ENCODE measurements at regions not wholly inside any gene's neighbourhood (a gene's known extent, or its start where the extent isn't known, plus 50 kb on each side); places are given as distances from the start of the nearest gene placed in this dataset.

- Histone ChIP-seq H3K4me3 (ENCODE audit: low read length) (no peak overlapping the region), H3K9me3 (ENCODE audit: control insufficient read depth, insufficient read depth, low read length) (no peaks in the 10 kb centered on the region), H4K20me1 (ENCODE audit: control insufficient read depth, insufficient read depth, low read depth, low read length) (no peaks in the 10 kb centered on the region), H3K27me3 (ENCODE audit: control insufficient read depth, low read length) (peaks cover 6% of the 10 kb centered on the region), H3K4me1 (ENCODE audit: control insufficient read depth, low read length) (no peaks in the 10 kb centered on the region), H3K27ac (ENCODE audit: low read depth, low read length) (no peak overlapping the region), H3K9me2 (replicated peaks; ENCODE audit: control insufficient read depth, low read length) (no peaks in the 10 kb centered on the region), H3K4me2 (ENCODE audit: low read length) (no peak overlapping the region), H3K79me2 (ENCODE audit: control insufficient read depth, low read length) (no peaks in the 10 kb centered on the region), H3K36me3 (ENCODE audit: control insufficient read depth, low read length) (no peaks in the 10 kb centered on the region), H3F3A (ENCODE audit: control insufficient read depth, insufficient read depth) (no peaks in the 10 kb centered on the region)
- TF ChIP-seq CTCF (IDR thresholded peaks at IDR 0.05; ENCODE audit: low read depth, low read length, poor library complexity, severe bottlenecking) (no peak), EZH2phosphoT487 (IDR thresholded peaks at IDR 0.05; ENCODE audit: borderline replicate concordance, low read length) (no peak)
These were observed 68.7 kb upstream of the ACP3 start for GRCh38 chr3:132248490-132248889.

GRCh38 chr3:132253262-132253878 is 63.8 kb upstream of the ACP3 start:
- TF ChIP-seq CTCF (IDR thresholded peaks at IDR 0.05; ENCODE audit: low read depth, low read length, poor library complexity, severe bottlenecking) (peak; percentile 65), EZH2phosphoT487 (IDR thresholded peaks at IDR 0.05; ENCODE audit: borderline replicate concordance, low read length) (no peak)
- H3K9me3 ChIP-seq (ENCODE audit: control insufficient read depth, insufficient read depth, low read length): no peaks in the 10 kb centered on the region

GRCh38 chr3:132254076-132254755 is 63.0 kb upstream of the ACP3 start:
- Histone ChIP-seq H3K4me3 (ENCODE audit: low read length) (no peak overlapping the region), H3K4me2 (ENCODE audit: low read length) (no peak overlapping the region), H3K9me3 (ENCODE audit: control insufficient read depth, insufficient read depth, low read length) (no peaks in the 10 kb centered on the region), H3K79me2 (ENCODE audit: control insufficient read depth, low read length) (no peaks in the 10 kb centered on the region), H4K20me1 (ENCODE audit: control insufficient read depth, insufficient read depth, low read depth, low read length) (no peaks in the 10 kb centered on the region), H3K9me2 (replicated peaks; ENCODE audit: control insufficient read depth, low read length) (no peaks in the 10 kb centered on the region), H3K4me1 (ENCODE audit: control insufficient read depth, low read length) (no peaks in the 10 kb centered on the region), H3F3A (ENCODE audit: control insufficient read depth, insufficient read depth) (no peaks in the 10 kb centered on the region), H3K27me3 (ENCODE audit: control insufficient read depth, low read length) (peaks cover 3% of the 10 kb centered on the region; the same call in 1 of the 2 replicates), H3K36me3 (ENCODE audit: control insufficient read depth, low read length) (no peaks in the 10 kb centered on the region), H3K27ac (ENCODE audit: low read depth, low read length) (no peak overlapping the region)
- TF ChIP-seq CTCF (IDR thresholded peaks at IDR 0.05; ENCODE audit: low read depth, low read length, poor library complexity, severe bottlenecking): no peak
- TF ChIP-seq EZH2phosphoT487 (IDR thresholded peaks at IDR 0.05; ENCODE audit: borderline replicate concordance, low read length): no peak

More at GRCh38 chr3:132253262-132253878, 63.8 kb upstream of the ACP3 start:
- no peaks in the 10 kb centered on the region for H3F3A ChIP-seq (ENCODE audit: control insufficient read depth, insufficient read depth)
- no peak overlapping the region for H3K4me2 ChIP-seq (ENCODE audit: low read length)
- H3K79me2 ChIP-seq (ENCODE audit: control insufficient read depth, low read length): no peaks in the 10 kb centered on the region
- no peak overlapping the region for H3K27ac ChIP-seq (ENCODE audit: low read depth, low read length)
- H3K4me3 ChIP-seq (ENCODE audit: low read length): no peak overlapping the region
- H3K9me2 ChIP-seq (replicated peaks; ENCODE audit: control insufficient read depth, low read length): no peaks in the 10 kb centered on the region
- H3K27me3 ChIP-seq (ENCODE audit: control insufficient read depth, low read length): no peaks in the 10 kb centered on the region
- H4K20me1 ChIP-seq (ENCODE audit: control insufficient read depth, insufficient read depth, low read depth, low read length): no peaks in the 10 kb centered on the region
- H3K36me3 ChIP-seq (ENCODE audit: control insufficient read depth, low read length): no peaks in the 10 kb centered on the region
- H3K4me1 ChIP-seq (ENCODE audit: control insufficient read depth, low read length): no peaks in the 10 kb centered on the region

Data from DOHH2 (cell line).